K562 (cell line): ENCODE measurements at regions not wholly inside any gene's neighbourhood (a gene's known extent, or its start where the extent isn't known, plus 50 kb on each side); places are given as distances from the start of the nearest gene placed in this dataset.

ENCODE experiments used
- ATAC-seq: fragments of 200-7000 bp; cut with Tn5 transposase; 3 replicates; pipeline ENCODE4 v1.9.1; 2020; ENCODE audit warnings: moderate library complexity
- BruUV-seq: library from RNA; stranded (reverse); fragments of 400-500 nt; replicated peaks from 2 replicates; lab custom pipeline; 2021; lab: Mats Ljungman, UMichigan
- CTCF ChIA-PET: fragments of 300-600 bp; formaldehyde crosslinking; extraction: SDS; loops from one replicate; lab custom pipeline; 2021; ENCODE audit warnings: low intra/inter-chr PET ratio; lab: Yijun Ruan, JAX
- POLR2A ChIA-PET: fragments of 300-600, 350-650 bp; sonication (Branson Sonifier 250); formaldehyde crosslinking; extraction: SDS; loops from one replicate; lab custom pipeline; 2021; ENCODE audit warnings: antibody characterized with exemption, inconsistent platforms; lab: Yijun Ruan, JAX
- DNase-seq, 4 experiments: peaks; one replicate each; pipeline versions ENCODE4 v3.0.0 to v3.0.0-alpha.2; 2011 to 2018; ENCODE audit warnings: low spot score in 3 of 4, mixed read lengths in 3 of 4; ENCODE audit errors: extremely low read depth in 1 of 4
- FAIRE-seq: peaks from 2 replicates; lab custom pipeline; 2011; peaks lifted over from hg19 to GRCh38; lab: Jason Lieb, UNC
- H2AFZ ChIP-seq: 2 replicates; pipeline ENCODE4 v1.6.0; 2011; ENCODE audit warnings: low read depth, low read length, control low read depth, inconsistent platforms
- H3K27ac ChIP-seq: fragments of 200-600 bp; 3 replicates; pipeline ENCODE4 v1.8.0; 2011; ENCODE audit warnings: low read depth, mild to moderate bottlenecking, control low read depth, inconsistent platforms, low read length, moderate library complexity, mixed read lengths; ENCODE audit errors: extremely low read depth
- H3K27me3 ChIP-seq, 2 experiments: fragments of 300-600 bp in 1 of 2; 2 replicates in 1 of 2; 3 replicates in 1 of 2; pipeline versions ENCODE4 v1.6.0 to v1.8.0; 2011; ENCODE audit warnings: inconsistent platforms in 2 of 2, low read length in 2 of 2, mild to moderate bottlenecking in 1 of 2, mixed read lengths in 1 of 2, moderate library complexity in 1 of 2; ENCODE audit not compliant: control insufficient read depth in 2 of 2, insufficient read depth in 2 of 2
- H3K36me3 ChIP-seq: fragments of 300-600 bp; 3 replicates; pipeline ENCODE4 v1.8.0; 2011; ENCODE audit warnings: mild to moderate bottlenecking, low read length, inconsistent platforms; ENCODE audit not compliant: control insufficient read depth, insufficient read depth
- H3K4me1 ChIP-seq, 2 experiments: fragments of 200-600 bp in 1 of 2; replicated peaks in 1 of 2; 2 replicates in 1 of 2; 3 replicates in 1 of 2; pipeline versions ENCODE4 v1.5.1 to v1.8.0; 2011; ENCODE audit warnings: inconsistent platforms in 2 of 2, low read length in 2 of 2, mild to moderate bottlenecking in 1 of 2, mixed read lengths in 1 of 2, moderate library complexity in 1 of 2; ENCODE audit not compliant: control insufficient read depth in 2 of 2, insufficient read depth in 2 of 2
- H3K4me2 ChIP-seq: 2 replicates; pipeline ENCODE4 v1.6.1; 2011; ENCODE audit warnings: low read length, control low read depth, inconsistent platforms, mixed read lengths; ENCODE audit not compliant: insufficient read depth
- H3K4me3 ChIP-seq: fragments of 200-600 bp; sonication (generic), shearing (Covaris generic); 2 replicates; pipeline ENCODE4 v1.5.1; 2016; ENCODE audit warnings: control low read depth, inconsistent platforms
- H3K79me2 ChIP-seq: fragments of 200-600 bp; 3 replicates; pipeline ENCODE4 v1.8.0; 2011; ENCODE audit warnings: low read length, inconsistent platforms; ENCODE audit not compliant: control insufficient read depth, insufficient read depth
- H3K9ac ChIP-seq, 2 experiments: 2 replicates each; pipeline versions ENCODE4 v1.6.0 to v1.6.1; 2011; ENCODE audit warnings: low read depth in 2 of 2, low read length in 2 of 2, control low read depth in 1 of 2, inconsistent platforms in 1 of 2, mild to moderate bottlenecking in 1 of 2, mixed read lengths in 1 of 2; ENCODE audit not compliant: insufficient read depth in 1 of 2
- H3K9me1 ChIP-seq: one replicate; pipeline ENCODE4 v1.6.0; 2011; ENCODE audit warnings: inconsistent platforms, mild to moderate bottlenecking, low read length, moderate library complexity; ENCODE audit not compliant: control insufficient read depth, insufficient read depth
- H3K9me3 ChIP-seq: replicated peaks from 2 replicates; pipeline ENCODE4 v1.5.1; 2011; ENCODE audit warnings: low read depth, low read length, inconsistent platforms; ENCODE audit not compliant: control insufficient read depth, insufficient read depth
- H4K20me1 ChIP-seq: replicated peaks from 2 replicates; pipeline ENCODE4 v1.6.1; 2011; ENCODE audit warnings: low read length, inconsistent platforms, mixed read lengths; ENCODE audit not compliant: control insufficient read depth, insufficient read depth
- JUNB ChIP-seq: fragments of 450-650 bp; formaldehyde crosslinking; conservative IDR thresholded peaks from 2 replicates; pipeline ENCODE4 v1.4.0; 2020; ENCODE audit warnings: mild to moderate bottlenecking
- MCM3 ChIP-seq: fragments of 450-650 bp; IDR thresholded peaks from 2 replicates; pipeline ENCODE4 v1.6.1; 2016
- NFIC ChIP-seq: fragments of 450-650 bp; IDR thresholded peaks from 2 replicates; pipeline ENCODE4 v1.6.1; 2017; ENCODE audit warnings: mild to moderate bottlenecking, inconsistent platforms
- RREB1 ChIP-seq: fragments of 250-450 bp; sonication (Bioruptor Pico); IDR thresholded peaks from 2 replicates; pipeline ENCODE4 v1.4.0; 2020
- SUPT5H ChIP-seq: fragments of 450-650 bp; IDR thresholded peaks from 2 replicates; pipeline ENCODE4 v1.6.1; 2016
- ZNF3 ChIP-seq: fragments of 250-450 bp; sonication (Bioruptor Pico); IDR thresholded peaks from 2 replicates; pipeline ENCODE4 v1.5.0; 2021; ENCODE audit warnings: mild to moderate bottlenecking, moderate library complexity
- WGBS: fragments of 100-300 bp; shearing (Covaris generic); methylation state at CpG from one replicate; pipeline ENCODE4 v1.1.6; 2016; ENCODE audit warnings: low coverage, mixed read lengths; ENCODE audit not compliant: insufficient coverage; ENCODE audit errors: missing lambda C conversion rate; 5-methylcytosine and 5-hydroxymethylcytosine counted together
- in situ Hi-C: fragments of 300-500 bp; cut with MboI; formaldehyde crosslinking; loops from 4 replicates; pipeline ENCODE4 v1.15.0; 2018; ENCODE audit warnings: inconsistent platforms, mixed read lengths
- intact Hi-C: fragments of 100-400 bp; cut with micrococcal nuclease; formaldehyde crosslinking; loops from 2 replicates; pipeline ENCODE4 v1.14.2; 2022
- TF ChIP-seq, protein P1 (sequence below): fragments of 250-450 bp; sonication (Bioruptor Pico); IDR thresholded peaks from 2 replicates; pipeline ENCODE4 v1.8.0; 2021; ENCODE audit warnings: moderate library complexity, mild to moderate bottlenecking, inconsistent platforms

DNA sequence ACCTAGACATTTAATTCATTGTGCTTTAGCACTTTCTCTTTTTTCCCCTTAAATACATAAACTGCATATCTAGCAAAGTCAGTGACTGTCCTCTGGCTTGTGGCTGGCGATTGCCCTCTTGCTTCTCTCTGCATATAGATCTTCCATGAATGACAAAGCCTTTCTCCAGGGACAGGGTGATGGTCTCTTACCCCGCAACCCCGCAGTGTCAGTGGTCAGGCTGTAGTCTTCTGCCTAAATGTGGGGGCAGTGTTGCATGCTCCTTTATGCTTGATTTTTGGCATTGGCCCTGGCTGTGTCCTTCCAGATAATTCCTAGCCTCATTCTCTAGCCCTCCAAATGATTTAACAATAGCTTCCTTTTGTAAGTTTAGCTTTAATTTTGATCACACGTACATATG is 407.8 kb downstream of the GABRB3 start:
- 0% methylated on average over 4 of the region's 4 CpGs for WGBS
- H3K9ac ChIP-seq: no peak overlapping the region
- POLR2A ChIA-PET: no interaction called here
- no peaks in the 10 kb centered on the region for H3K27me3 ChIP-seq
- CTCF ChIA-PET: no interaction called here
- FAIRE-seq (no peak), DNase-seq (no peak), ATAC-seq (no peak)
- no peak overlapping the region for H2AFZ ChIP-seq
- no peak overlapping the region for H3K4me3 ChIP-seq
- H3K9me1 ChIP-seq: no peaks in the 10 kb centered on the region
- H3K4me2 ChIP-seq: no peak overlapping the region
- in situ Hi-C loops: no loop called here
- no peaks in the 10 kb centered on the region for H3K79me2 ChIP-seq
- H3K27ac ChIP-seq: no peak overlapping the region
- H3K4me1 ChIP-seq: no peaks in the 10 kb centered on the region
- no peaks in the 10 kb centered on the region for H4K20me1 ChIP-seq
- H3K36me3 ChIP-seq: no peaks in the 10 kb centered on the region
- TF ChIP-seq JUNB (CRISPR knock-in tag) (no peak), RREB1 (CRISPR knock-in tag) (no peak), SUPT5H (no peak), ZNF3 (CRISPR knock-in tag) (no peak), NFIC (no peak), MCM3 (no peak)
- TF ChIP-seq, protein P1, sequence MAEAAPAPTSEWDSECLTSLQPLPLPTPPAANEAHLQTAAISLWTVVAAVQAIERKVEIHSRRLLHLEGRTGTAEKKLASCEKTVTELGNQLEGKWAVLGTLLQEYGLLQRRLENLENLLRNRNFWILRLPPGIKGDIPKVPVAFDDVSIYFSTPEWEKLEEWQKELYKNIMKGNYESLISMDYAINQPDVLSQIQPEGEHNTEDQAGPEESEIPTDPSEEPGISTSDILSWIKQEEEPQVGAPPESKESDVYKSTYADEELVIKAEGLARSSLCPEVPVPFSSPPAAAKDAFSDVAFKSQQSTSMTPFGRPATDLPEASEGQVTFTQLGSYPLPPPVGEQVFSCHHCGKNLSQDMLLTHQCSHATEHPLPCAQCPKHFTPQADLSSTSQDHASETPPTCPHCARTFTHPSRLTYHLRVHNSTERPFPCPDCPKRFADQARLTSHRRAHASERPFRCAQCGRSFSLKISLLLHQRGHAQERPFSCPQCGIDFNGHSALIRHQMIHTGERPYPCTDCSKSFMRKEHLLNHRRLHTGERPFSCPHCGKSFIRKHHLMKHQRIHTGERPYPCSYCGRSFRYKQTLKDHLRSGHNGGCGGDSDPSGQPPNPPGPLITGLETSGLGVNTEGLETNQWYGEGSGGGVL (CRISPR knock-in tag): no peak
- no peaks in the 10 kb centered on the region for H3K9me3 ChIP-seq
- intact Hi-C loops: no loop called here
- BruUV-seq: no TSS peak
